ENCODE measurements at regions not wholly inside any gene's neighbourhood (a gene's known extent, or its start where the extent isn't known, plus 50 kb on each side); places are given as distances from the start of the nearest gene placed in this dataset.

GRCh38 chr7:20959281-20959680 lies 172.6 kb upstream of the SP8 start:
- TF ChIP-seq CTCF (IDR thresholded peaks at IDR 0.05; ENCODE audit: low read depth, low read length, missing control alignments), result no peak
- no peak overlapping the region for H3K4me3 ChIP-seq (ENCODE audit: low read depth, low read length)
- DNase-seq (ENCODE audit: low read depth), result no peak

- H3K4me3 ChIP-seq (ENCODE audit: low read depth, low read length), result no peak overlapping the region
- no peak for TF ChIP-seq CTCF (IDR thresholded peaks at IDR 0.05; ENCODE audit: low read depth, low read length, missing control alignments)
- no peak for DNase-seq (ENCODE audit: low read depth)
These were observed 177.0 kb upstream of the SP8 start for GRCh38 chr7:20963556-20964280.

- TF ChIP-seq CTCF (IDR thresholded peaks at IDR 0.05; ENCODE audit: low read depth, low read length, missing control alignments), result no peak
- DNase-seq (ENCODE audit: low read depth), result no peak
- no peak overlapping the region for H3K4me3 ChIP-seq (ENCODE audit: low read depth, low read length)
These were observed 177.7 kb upstream of the SP8 start for GRCh38 chr7:20964281-20964918.

GRCh38 chr7:20971219-20971618 lies 184.5 kb upstream of the SP8 start:
- no peak for TF ChIP-seq CTCF (IDR thresholded peaks at IDR 0.05; ENCODE audit: low read depth, low read length, missing control alignments)
- H3K4me3 ChIP-seq (ENCODE audit: low read depth, low read length), result no peak overlapping the region
- no peak for DNase-seq (ENCODE audit: low read depth)

- no peak overlapping the region for H3K4me3 ChIP-seq (ENCODE audit: low read depth, low read length)
- no peak for DNase-seq (ENCODE audit: low read depth)
These were observed 193.5 kb upstream of the SP8 start for GRCh38 chr7:20980232-20980631.

GRCh38 chr7:20980668-20981264 lies 194.1 kb upstream of the SP8 start:
- DNase-seq (ENCODE audit: low read depth), result no peak
- no peak for TF ChIP-seq CTCF (IDR thresholded peaks at IDR 0.05; ENCODE audit: low read depth, low read length, missing control alignments)
- no peak overlapping the region for H3K4me3 ChIP-seq (ENCODE audit: low read depth, low read length)

More at GRCh38 chr7:20980232-20980631, 193.5 kb upstream of the SP8 start:
- no peak for TF ChIP-seq CTCF (IDR thresholded peaks at IDR 0.05; ENCODE audit: low read depth, low read length, missing control alignments)

Measured in GM12864 (cell line).